Kidney (tissue), 13 donors: ENCODE measurements at regions not wholly inside any gene's neighbourhood (a gene's known extent, or its start where the extent isn't known, plus 50 kb on each side); places are given as distances from the start of the nearest gene placed in this dataset.

Experiments
- DNase-seq, 5 donors: peaks; one replicate each; pipeline ENCODE4 v3.0.0-alpha.2; 2013 to 2020
- FAIRE-seq: peaks from 2 replicates; lab custom pipeline; 2012; peaks lifted over from hg19 to GRCh38; lab: Jason Lieb, UNC
- H3K27ac ChIP-seq, 2 donors: one replicate each; pipeline ENCODE4 v1.7.0; 2013; ENCODE audit warnings: low read depth in 2 of 2, low read length in 2 of 2, inconsistent platforms in 1 of 2
- H3K27me3 ChIP-seq: one replicate; pipeline ENCODE4 v1.7.1; 2013; ENCODE audit warnings: low read length, inconsistent platforms; ENCODE audit not compliant: control insufficient read depth, insufficient read depth
- H3K36me3 ChIP-seq, 3 donors: one replicate each; pipeline versions ENCODE4 v1.7.0 to v1.7.1; 2013; ENCODE audit warnings: low read length in 3 of 3, control low read depth in 1 of 3, inconsistent platforms in 1 of 3; ENCODE audit not compliant: insufficient read depth in 3 of 3, control insufficient read depth in 2 of 3
- H3K4me1 ChIP-seq, 3 donors: one replicate each; pipeline versions ENCODE4 v1.7.0 to v1.7.1; 2013; ENCODE audit warnings: low read length in 3 of 3, inconsistent platforms in 1 of 3, low read depth in 1 of 3; ENCODE audit not compliant: control insufficient read depth in 2 of 3, insufficient read depth in 2 of 3
- H3K4me3 ChIP-seq, 3 donors: one replicate each; pipeline versions ENCODE4 v1.7.0 to v1.8.1; 2013; ENCODE audit warnings: low read length in 3 of 3, control low read depth in 1 of 3, inconsistent platforms in 1 of 3
- H3K9ac ChIP-seq, 3 donors: one replicate each; pipeline versions ENCODE4 v1.7.0 to v1.7.1; 2013; ENCODE audit warnings: low read length in 3 of 3, control low read depth in 1 of 3, inconsistent platforms in 1 of 3
- H3K9me3 ChIP-seq, 3 donors: one replicate each; pipeline versions ENCODE4 v1.7.0 to v1.7.1; 2013; ENCODE audit warnings: low read length in 3 of 3, control low read depth in 1 of 3, inconsistent platforms in 1 of 3; ENCODE audit not compliant: control insufficient read depth in 2 of 3, insufficient read depth in 1 of 3
- intact Hi-C: fragments of 100-400 bp; cut with DNase I; formaldehyde crosslinking; loops from one replicate; pipeline ENCODE4 v1.11.1; 2022
- TF ChIP-seq, protein P1 (sequence below): IDR thresholded peaks from 3 replicates; pipeline ENCODE4 v1.5.1; 2012; ENCODE audit warnings: mild to moderate bottlenecking, moderate library complexity, borderline replicate concordance; ENCODE audit not compliant: insufficient read depth; ENCODE audit errors: extremely low read depth
- donor health status: control.
- donor health status: control.
- donor health status: control.
- donor health status: control.
- donor health status: control.
- donor health status: DM: yes; HTN: yes; CAD: no.
- donor health status: Normal renal cell carcinoma (clear cell type).

DNA sequence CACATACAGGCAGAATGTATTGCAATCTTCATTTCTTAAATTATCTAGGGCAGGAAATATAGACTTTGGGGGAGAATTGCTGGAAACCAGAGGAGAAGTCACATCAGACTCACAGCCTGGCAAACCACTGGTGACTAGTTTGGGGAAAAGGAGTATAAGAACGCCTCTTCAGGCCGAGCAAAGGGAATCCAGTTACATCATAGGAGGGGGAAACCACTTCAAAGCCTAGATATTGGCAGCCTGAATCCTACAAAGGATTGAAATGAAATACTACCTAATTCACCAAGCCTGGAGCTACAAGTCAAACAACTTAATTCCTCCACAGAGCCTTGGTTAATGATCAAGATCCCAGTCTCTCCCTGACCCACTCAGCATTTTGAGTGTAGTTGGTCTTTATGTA lies 121.7 kb downstream of the SLC30A10 start:
- no peak for DNase-seq
- intact Hi-C loops = no loop called here
- H3K36me3 ChIP-seq = no peaks in the 10 kb centered on the region

DNA sequence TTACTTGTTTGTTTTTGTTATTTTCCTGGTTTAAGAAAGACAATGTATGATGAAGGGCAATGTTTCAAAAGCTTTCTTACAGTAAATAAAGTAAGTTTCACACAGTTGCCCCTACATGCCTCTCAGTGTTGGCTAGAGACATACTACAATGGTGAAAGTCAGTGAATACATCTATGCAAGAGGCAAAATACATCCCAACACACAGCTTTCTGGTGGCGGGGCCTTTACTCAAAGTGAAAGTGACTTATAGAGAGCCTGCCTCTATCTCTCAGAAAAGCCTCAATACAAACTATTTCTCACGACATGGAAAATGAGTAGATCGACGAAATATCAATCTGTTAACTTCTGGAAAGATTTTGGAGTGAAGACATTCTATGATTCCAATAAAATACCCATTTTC lies 122.3 kb downstream of the SLC30A10 start:
- DNase-seq (no peak), FAIRE-seq (no peak)
- no peaks in the 10 kb centered on the region for H3K27me3 ChIP-seq
- no peak overlapping the region for H3K4me3 ChIP-seq
- H3K36me3 ChIP-seq = no peaks in the 10 kb centered on the region
- TF ChIP-seq, protein P1, sequence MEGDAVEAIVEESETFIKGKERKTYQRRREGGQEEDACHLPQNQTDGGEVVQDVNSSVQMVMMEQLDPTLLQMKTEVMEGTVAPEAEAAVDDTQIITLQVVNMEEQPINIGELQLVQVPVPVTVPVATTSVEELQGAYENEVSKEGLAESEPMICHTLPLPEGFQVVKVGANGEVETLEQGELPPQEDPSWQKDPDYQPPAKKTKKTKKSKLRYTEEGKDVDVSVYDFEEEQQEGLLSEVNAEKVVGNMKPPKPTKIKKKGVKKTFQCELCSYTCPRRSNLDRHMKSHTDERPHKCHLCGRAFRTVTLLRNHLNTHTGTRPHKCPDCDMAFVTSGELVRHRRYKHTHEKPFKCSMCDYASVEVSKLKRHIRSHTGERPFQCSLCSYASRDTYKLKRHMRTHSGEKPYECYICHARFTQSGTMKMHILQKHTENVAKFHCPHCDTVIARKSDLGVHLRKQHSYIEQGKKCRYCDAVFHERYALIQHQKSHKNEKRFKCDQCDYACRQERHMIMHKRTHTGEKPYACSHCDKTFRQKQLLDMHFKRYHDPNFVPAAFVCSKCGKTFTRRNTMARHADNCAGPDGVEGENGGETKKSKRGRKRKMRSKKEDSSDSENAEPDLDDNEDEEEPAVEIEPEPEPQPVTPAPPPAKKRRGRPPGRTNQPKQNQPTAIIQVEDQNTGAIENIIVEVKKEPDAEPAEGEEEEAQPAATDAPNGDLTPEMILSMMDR = no peak
- no peak overlapping the region for H3K9ac ChIP-seq
- H3K9me3 ChIP-seq = no peaks in the 10 kb centered on the region
- no peaks in the 10 kb centered on the region for H3K4me1 ChIP-seq
- intact Hi-C loops = no loop called here
- H3K27ac ChIP-seq = no peak overlapping the region

More for the DNA sequence above, 121.7 kb downstream of the SLC30A10 start:
- no peaks in the 10 kb centered on the region for H3K27me3 ChIP-seq
- H3K4me1 ChIP-seq = no peaks in the 10 kb centered on the region
- no peaks in the 10 kb centered on the region for H3K9me3 ChIP-seq
- TF ChIP-seq, protein P1 = no peak
- H3K27ac ChIP-seq = no peak overlapping the region
- no peak for FAIRE-seq
- no peak overlapping the region for H3K9ac ChIP-seq
- no peak overlapping the region for H3K4me3 ChIP-seq

DNA sequence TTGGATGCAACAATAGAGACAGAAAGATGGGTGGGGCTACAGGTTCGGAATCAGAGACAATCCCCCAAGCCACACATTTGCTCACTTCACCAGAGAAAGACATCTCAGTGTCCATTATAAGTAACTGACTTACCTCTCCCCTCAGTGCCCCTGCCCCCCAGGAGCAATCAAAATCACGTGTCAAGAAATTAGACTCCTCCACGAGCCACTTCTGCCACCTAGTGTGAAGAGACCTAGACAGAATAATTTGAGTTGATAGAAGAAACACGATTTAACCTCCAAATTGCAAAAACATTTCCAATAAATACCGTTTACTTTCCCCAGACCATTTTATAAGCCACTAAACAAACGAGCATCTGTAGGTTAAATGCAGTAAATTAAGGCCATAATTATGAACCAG lies 123.2 kb downstream of the SLC30A10 start:
- no peaks in the 10 kb centered on the region for H3K9me3 ChIP-seq
- H3K4me1 ChIP-seq = no peaks in the 10 kb centered on the region
- FAIRE-seq (no peak), DNase-seq (no peak)
- TF ChIP-seq, protein P1 = no peak
- H3K36me3 ChIP-seq = no peaks in the 10 kb centered on the region
- intact Hi-C loops = no loop called here
- no peak overlapping the region for H3K9ac ChIP-seq
- H3K27me3 ChIP-seq = no peaks in the 10 kb centered on the region
- H3K4me3 ChIP-seq = no peak overlapping the region
- H3K27ac ChIP-seq = no peak overlapping the region

DNA sequence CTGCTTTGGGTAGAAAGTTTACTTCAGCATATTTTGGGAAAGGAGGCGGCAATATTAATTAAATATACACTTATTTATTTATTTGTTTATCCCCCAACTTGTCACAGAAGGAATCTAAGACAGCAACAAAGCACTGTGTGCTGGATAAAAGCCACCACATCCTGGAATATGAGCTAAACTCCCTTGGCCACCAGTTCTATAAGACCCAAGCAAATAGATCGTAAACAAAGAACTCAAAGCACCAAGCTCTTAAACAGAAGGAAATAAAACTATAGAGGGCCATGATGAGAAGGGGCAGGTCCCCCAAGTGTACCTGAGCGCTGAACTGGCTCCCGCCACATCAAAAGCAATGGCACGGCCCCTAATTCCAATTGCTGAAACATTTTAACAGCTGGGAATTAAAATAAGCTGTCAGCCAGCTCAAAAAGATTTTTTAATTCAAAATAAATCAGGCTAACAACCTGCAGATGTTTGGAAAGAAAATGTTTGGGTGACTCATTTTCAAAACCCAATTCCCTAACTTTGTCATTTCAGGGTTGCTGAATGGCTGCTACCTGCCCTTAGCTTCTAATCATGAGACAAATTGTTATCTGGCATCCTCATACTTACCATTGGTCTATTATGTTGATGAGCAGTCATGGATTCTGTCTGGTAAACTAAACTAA lies 127.1 kb downstream of the SLC30A10 start:
- Histone ChIP-seq H3K9me3 (no peaks in the 10 kb centered on the region), H3K27me3 (no peaks in the 10 kb centered on the region), H3K27ac (no peak overlapping the region), H3K4me1 (no peaks in the 10 kb centered on the region), H3K4me3 (no peak overlapping the region), H3K9ac (no peak overlapping the region), H3K36me3 (no peaks in the 10 kb centered on the region)
- no peak for FAIRE-seq
- no peak for DNase-seq
- TF ChIP-seq, protein P1 = no peak
- intact Hi-C loops = no loop called here
